A673 (cell line): ENCODE measurements at regions not wholly inside any gene's neighbourhood (a gene's known extent, or its start where the extent isn't known, plus 50 kb on each side); places are given as distances from the start of the nearest gene placed in this dataset.

Experiments
- CTCF ChIP-seq: fragments of 300-800, 200-600 bp; sonication (generic); conservative IDR thresholded peaks from 2 replicates; pipeline ENCODE4 v1.5.1; 2017; ENCODE audit warnings: low read depth, mild to moderate bottlenecking, antibody characterized with exemption, low read length, moderate library complexity, mixed read lengths
- EZH2 ChIP-seq: fragments of 200-600 bp; sonication (generic); IDR thresholded peaks from 2 replicates; pipeline ENCODE4 v1.6.1; 2017; ENCODE audit warnings: borderline replicate concordance, low read depth, mild to moderate bottlenecking, mixed read lengths, antibody characterized with exemption, low read length; ENCODE audit not compliant: poor library complexity, severe bottlenecking

- TF ChIP-seq CTCF = no peak
- no peak for TF ChIP-seq EZH2
Observed at GRCh38 chr18:56186319-56186718, 452.1 kb downstream of the TXNL1 start.
